Peyer's patch (tissue), 4 donors: ENCODE measurements at regions not wholly inside any gene's neighbourhood (a gene's known extent, or its start where the extent isn't known, plus 50 kb on each side); places are given as distances from the start of the nearest gene placed in this dataset.
A peak's percentile ranks its signal among the peaks of the same experiment; 100 is the strongest.

Experiments used
- DNase-seq, 3 donors: peaks; one replicate each; pipeline ENCODE4 v3.0.0-alpha.2; 2017 to 2019
- H3K27ac ChIP-seq, 4 donors: fragments of 200-600 bp; sonication (generic); one replicate each; pipeline ENCODE4 v1.5.1; 2016 to 2019
- H3K27me3 ChIP-seq, 2 donors: fragments of 200-600 bp; sonication (generic); one replicate each; pipeline ENCODE4 v1.5.1; 2019
- H3K36me3 ChIP-seq, 3 donors: fragments of 200-600 bp; sonication (generic); one replicate each; pipeline ENCODE4 v1.5.1; 2016 to 2019
- H3K4me1 ChIP-seq, 4 donors: fragments of 200-600 bp; sonication (generic); one replicate each; pipeline ENCODE4 v1.5.1; 2016 to 2019
- H3K4me3 ChIP-seq, 4 donors: fragments of 200-600 bp; sonication (generic); 1 replicate in 3 of 4; 2 replicates in 1 of 4; pipeline ENCODE4 v1.5.1; 2016 to 2019; ENCODE audit warnings: mild to moderate bottlenecking in 1 of 4
- H3K9me3 ChIP-seq, 4 donors: fragments of 200-600 bp; sonication (generic); one replicate each; pipeline ENCODE4 v1.5.1; 2016 to 2019; ENCODE audit warnings: mild to moderate bottlenecking in 1 of 4
- POLR2A ChIP-seq, 2 donors: fragments of 450-650 bp; IDR thresholded peaks; one replicate each; pipeline ENCODE4 v1.5.1; 2017; ENCODE audit warnings: antibody characterized with exemption in 2 of 2, mild to moderate bottlenecking in 2 of 2, moderate library complexity in 2 of 2
- TF ChIP-seq, protein P1 (sequence below), 6 experiments: fragments of 450-650 bp in 4 of 6; fragments of 200-600 bp in 2 of 6; sonication (generic) in 1 of 6; IDR thresholded peaks; one replicate each; pipeline ENCODE4 v1.5.1; 2017 to 2019; ENCODE audit warnings: antibody characterized with exemption in 6 of 6, mild to moderate bottlenecking in 3 of 6, moderate library complexity in 1 of 6

DNA sequence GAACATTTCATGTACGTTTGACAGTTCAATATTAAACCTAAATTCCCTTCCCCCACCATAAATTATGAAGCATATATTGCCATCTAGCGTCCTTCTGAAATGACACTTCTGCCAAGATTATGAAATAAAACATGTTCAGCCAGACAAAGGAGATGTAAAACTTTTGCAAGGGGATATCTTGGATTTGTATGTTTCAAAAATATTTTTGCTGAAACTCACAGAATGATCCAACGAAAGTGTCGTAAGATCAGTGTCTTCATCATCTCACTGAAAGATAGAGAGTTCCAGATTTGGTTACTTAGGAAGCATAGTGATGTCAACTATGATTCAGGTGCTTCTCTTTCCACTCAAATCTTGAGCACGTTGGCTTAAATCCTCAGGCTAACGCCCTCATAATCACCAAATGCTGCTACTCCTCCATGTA, 904.3 kb downstream of the XPNPEP1 start:
- TF ChIP-seq, protein P1, sequence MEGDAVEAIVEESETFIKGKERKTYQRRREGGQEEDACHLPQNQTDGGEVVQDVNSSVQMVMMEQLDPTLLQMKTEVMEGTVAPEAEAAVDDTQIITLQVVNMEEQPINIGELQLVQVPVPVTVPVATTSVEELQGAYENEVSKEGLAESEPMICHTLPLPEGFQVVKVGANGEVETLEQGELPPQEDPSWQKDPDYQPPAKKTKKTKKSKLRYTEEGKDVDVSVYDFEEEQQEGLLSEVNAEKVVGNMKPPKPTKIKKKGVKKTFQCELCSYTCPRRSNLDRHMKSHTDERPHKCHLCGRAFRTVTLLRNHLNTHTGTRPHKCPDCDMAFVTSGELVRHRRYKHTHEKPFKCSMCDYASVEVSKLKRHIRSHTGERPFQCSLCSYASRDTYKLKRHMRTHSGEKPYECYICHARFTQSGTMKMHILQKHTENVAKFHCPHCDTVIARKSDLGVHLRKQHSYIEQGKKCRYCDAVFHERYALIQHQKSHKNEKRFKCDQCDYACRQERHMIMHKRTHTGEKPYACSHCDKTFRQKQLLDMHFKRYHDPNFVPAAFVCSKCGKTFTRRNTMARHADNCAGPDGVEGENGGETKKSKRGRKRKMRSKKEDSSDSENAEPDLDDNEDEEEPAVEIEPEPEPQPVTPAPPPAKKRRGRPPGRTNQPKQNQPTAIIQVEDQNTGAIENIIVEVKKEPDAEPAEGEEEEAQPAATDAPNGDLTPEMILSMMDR (IDR thresholded peaks at IDR 0.05), result peak in 2 of 6 experiments; percentile 7
- no peak for TF ChIP-seq POLR2A (IDR thresholded peaks at IDR 0.05)
- Histone ChIP-seq H3K27ac (no peak overlapping the region), H3K9me3 (no peaks in the 10 kb centered on the region), H3K36me3 (no peaks in the 10 kb centered on the region), H3K4me1 (no peaks in the 10 kb centered on the region), H3K27me3 (no peaks in the 10 kb centered on the region), H3K4me3 (no peak overlapping the region)
- no peak for DNase-seq

DNA sequence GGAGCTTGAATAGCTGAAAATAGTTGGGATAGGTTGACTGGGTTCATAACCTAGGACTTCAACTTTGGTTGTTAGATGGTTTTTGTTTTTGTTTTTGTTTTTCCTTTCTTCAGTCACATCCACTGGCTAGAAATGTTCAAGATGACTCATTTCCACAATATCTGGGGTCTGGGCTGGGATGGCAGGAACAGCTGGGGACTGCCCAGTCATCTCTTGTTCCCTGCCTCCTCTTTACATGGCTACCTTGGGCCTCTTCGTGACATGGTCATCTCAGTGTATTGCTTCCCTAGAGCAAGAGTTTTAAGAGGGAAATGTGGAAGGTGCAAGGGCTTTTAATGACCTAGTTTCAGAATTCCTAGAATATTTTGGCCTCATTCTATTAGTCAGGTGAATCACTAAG, 915.8 kb downstream of the XPNPEP1 start:
- no peak overlapping the region for H3K27ac ChIP-seq
- H3K27me3 ChIP-seq, result no peaks in the 10 kb centered on the region
- H3K9me3 ChIP-seq, result no peaks in the 10 kb centered on the region
- H3K4me1 ChIP-seq, result no peaks in the 10 kb centered on the region
- no peaks in the 10 kb centered on the region for H3K36me3 ChIP-seq
- DNase-seq, result no peak
- TF ChIP-seq POLR2A (IDR thresholded peaks at IDR 0.05), result no peak
- TF ChIP-seq, protein P1 (IDR thresholded peaks at IDR 0.05), result no peak
- H3K4me3 ChIP-seq, result no peak overlapping the region

DNA sequence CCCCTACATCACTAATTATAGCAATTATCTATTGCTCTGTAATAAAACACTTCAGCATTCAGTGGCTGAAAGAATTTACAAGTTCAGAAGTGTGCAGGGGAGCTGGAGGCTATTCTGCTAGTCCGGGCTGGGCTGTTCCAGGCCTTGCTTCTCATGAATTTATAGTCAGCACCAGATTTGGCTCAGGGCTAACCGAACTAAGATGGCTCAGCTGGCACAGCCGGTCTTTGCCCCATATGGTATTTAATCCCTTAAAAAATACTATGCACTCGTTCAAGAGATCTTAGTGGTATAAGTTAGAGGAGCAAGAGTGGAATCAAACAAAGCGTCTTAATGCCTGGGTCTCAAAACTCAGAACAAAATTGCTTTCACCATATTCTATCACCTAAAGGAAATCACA, 932.9 kb downstream of the XPNPEP1 start:
- Histone ChIP-seq H3K36me3 (no peaks in the 10 kb centered on the region), H3K4me3 (no peak overlapping the region), H3K27ac (no peak overlapping the region), H3K9me3 (no peaks in the 10 kb centered on the region), H3K4me1 (no peaks in the 10 kb centered on the region), H3K27me3 (no peaks in the 10 kb centered on the region)
- DNase-seq, result no peak
- TF ChIP-seq POLR2A (IDR thresholded peaks at IDR 0.05), result no peak
- TF ChIP-seq, protein P1 (IDR thresholded peaks at IDR 0.05), result no peak

DNA sequence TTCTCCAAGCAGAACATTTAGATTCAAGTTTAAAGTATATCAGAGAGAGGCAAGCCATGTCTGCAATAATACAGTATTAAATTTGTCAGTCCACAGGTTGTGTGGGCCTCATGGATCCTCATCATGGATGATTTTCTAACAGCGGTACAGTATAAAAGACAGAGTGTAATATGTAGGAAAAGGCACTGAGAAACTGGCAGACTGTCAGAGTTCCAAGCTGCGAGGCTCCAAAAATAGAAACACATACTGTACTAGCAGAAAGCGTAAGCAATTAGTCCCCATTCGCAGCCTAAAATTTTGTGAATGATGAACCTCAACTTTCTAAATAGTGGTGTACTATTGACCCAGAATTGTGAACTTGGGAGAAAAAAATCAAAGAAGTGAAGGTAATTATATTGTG, 933.3 kb downstream of the XPNPEP1 start:
- no peaks in the 10 kb centered on the region for H3K36me3 ChIP-seq
- H3K4me3 ChIP-seq, result no peak overlapping the region
- H3K27ac ChIP-seq, result no peak overlapping the region
- DNase-seq, result no peak
- H3K27me3 ChIP-seq, result no peaks in the 10 kb centered on the region
- TF ChIP-seq, protein P1 (IDR thresholded peaks at IDR 0.05), result no peak
- no peak for TF ChIP-seq POLR2A (IDR thresholded peaks at IDR 0.05)
- no peaks in the 10 kb centered on the region for H3K4me1 ChIP-seq
- no peaks in the 10 kb centered on the region for H3K9me3 ChIP-seq

DNA sequence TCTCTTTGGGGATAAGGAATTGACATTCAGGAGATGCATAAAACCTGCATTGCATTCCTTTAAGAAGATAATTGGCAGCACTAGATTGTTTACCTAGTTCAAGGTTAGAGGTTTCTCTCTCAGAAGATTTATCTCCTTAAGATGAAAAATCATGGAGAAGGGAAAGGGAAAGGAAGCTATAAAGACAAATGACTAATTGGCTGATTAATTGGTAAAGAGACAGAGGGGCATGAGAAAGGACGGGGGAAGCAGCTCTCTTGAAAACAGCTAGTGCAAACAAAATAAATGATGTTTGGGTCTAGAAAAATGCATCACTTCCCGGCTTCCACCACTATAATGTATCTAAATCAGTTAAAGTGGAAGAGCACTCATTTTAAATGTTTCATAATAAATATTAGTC, 941.2 kb downstream of the XPNPEP1 start:
- no peaks in the 10 kb centered on the region for H3K4me1 ChIP-seq
- H3K9me3 ChIP-seq, result no peaks in the 10 kb centered on the region
- H3K36me3 ChIP-seq, result no peaks in the 10 kb centered on the region
- no peak overlapping the region for H3K4me3 ChIP-seq
- TF ChIP-seq, protein P1 (IDR thresholded peaks at IDR 0.05), result no peak
- no peak for TF ChIP-seq POLR2A (IDR thresholded peaks at IDR 0.05)
- no peaks in the 10 kb centered on the region for H3K27me3 ChIP-seq
- H3K27ac ChIP-seq, result no peak overlapping the region
- no peak for DNase-seq

DNA sequence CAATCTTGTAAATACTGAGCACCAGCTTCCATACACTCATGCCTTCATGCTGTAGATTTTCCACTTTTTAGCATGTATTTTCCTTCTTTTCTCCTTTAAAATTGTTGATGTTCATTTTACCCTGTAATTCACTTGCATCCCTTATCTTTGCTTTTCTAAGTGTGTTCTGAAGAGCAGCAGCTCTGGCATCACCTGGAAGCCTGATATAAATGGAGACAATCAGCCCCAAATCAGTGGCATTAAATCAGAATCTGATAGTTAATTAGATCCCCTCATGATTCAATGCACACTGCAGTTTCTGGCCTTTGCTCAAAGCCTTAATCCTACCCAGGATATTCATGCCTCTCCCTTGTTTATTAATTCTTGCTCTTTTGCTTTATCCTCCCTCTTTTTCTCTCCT, 942.4 kb downstream of the XPNPEP1 start:
- H3K4me1 ChIP-seq, result no peaks in the 10 kb centered on the region
- TF ChIP-seq, protein P1 (IDR thresholded peaks at IDR 0.05), result no peak
- no peak for TF ChIP-seq POLR2A (IDR thresholded peaks at IDR 0.05)
- no peak overlapping the region for H3K27ac ChIP-seq
- H3K36me3 ChIP-seq, result no peaks in the 10 kb centered on the region
- no peaks in the 10 kb centered on the region for H3K9me3 ChIP-seq
- no peak for DNase-seq
- H3K27me3 ChIP-seq, result no peaks in the 10 kb centered on the region
- no peak overlapping the region for H3K4me3 ChIP-seq
